Spinal cord (tissue), 9 donors: ENCODE measurements at regions not wholly inside any gene's neighbourhood (a gene's known extent, or its start where the extent isn't known, plus 50 kb on each side); places are given as distances from the start of the nearest gene placed in this dataset.

ENCODE experiments used
- DNase-seq, 6 donors: peaks; one replicate each; pipeline versions ENCODE4 v3.0.0 to v3.0.0-alpha.2; 2013 to 2015; ENCODE audit warnings: low spot score in 6 of 6, low read depth in 4 of 6
- H3K27ac ChIP-seq: one replicate; pipeline ENCODE4 v1.5.1; 2013; ENCODE audit warnings: low read depth, low read length, control low read depth
- H3K27me3 ChIP-seq: one replicate; pipeline ENCODE4 v1.6.1; 2013; ENCODE audit warnings: low read length; ENCODE audit not compliant: control insufficient read depth, insufficient read depth
- H3K36me3 ChIP-seq: one replicate; pipeline ENCODE4 v1.6.1; 2013; ENCODE audit warnings: low read length; ENCODE audit not compliant: control insufficient read depth, insufficient read depth
- H3K4me1 ChIP-seq: one replicate; pipeline ENCODE4 v1.6.1; 2013; ENCODE audit warnings: low read length; ENCODE audit not compliant: control insufficient read depth, insufficient read depth
- H3K4me3 ChIP-seq: one replicate; pipeline ENCODE4 v1.5.1; 2013; ENCODE audit warnings: low read depth, low read length, control low read depth
- H3K9me3 ChIP-seq: one replicate; pipeline ENCODE4 v1.6.1; 2013; ENCODE audit warnings: low read length; ENCODE audit not compliant: control insufficient read depth, insufficient read depth
- WGBS: methylation state at CpG from one replicate; pipeline ENCODE4 v1.1.5; 2013; ENCODE audit warnings: missing lambda C conversion rate; ENCODE audit not compliant: insufficient coverage; 5-methylcytosine and 5-hydroxymethylcytosine counted together
- donor health status: healthy.

GRCh38 chr11:92340839-92341238 is 116.2 kb downstream of the FAT3 start:
- Histone ChIP-seq H3K27me3 (no peaks in the 10 kb centered on the region), H3K36me3 (no peaks in the 10 kb centered on the region), H3K4me3 (no peak overlapping the region), H3K27ac (no peak overlapping the region), H3K4me1 (no peaks in the 10 kb centered on the region), H3K9me3 (no peaks in the 10 kb centered on the region)
- DNase-seq, result no peak
- WGBS, result 96% methylated on average over 6 of the region's 6 CpGs

- Histone ChIP-seq H3K4me3 (no peak overlapping the region), H3K27ac (no peak overlapping the region), H3K27me3 (no peaks in the 10 kb centered on the region), H3K9me3 (no peaks in the 10 kb centered on the region), H3K36me3 (no peaks in the 10 kb centered on the region), H3K4me1 (no peaks in the 10 kb centered on the region)
- peak in 2 of 6 donors; percentile 34 to 69 for DNase-seq
- WGBS, result 92% methylated on average over 2 of the region's 9 CpGs
Measured at GRCh38 chr11:92342034-92342720, 117.6 kb downstream of the FAT3 start.

- no peak overlapping the region for H3K4me3 ChIP-seq
- no CpG with 5 or more reads among the region's 3 CpGs for WGBS
- H3K4me1 ChIP-seq, result no peaks in the 10 kb centered on the region
- no peaks in the 10 kb centered on the region for H3K36me3 ChIP-seq
- DNase-seq, result peak in 2 of 6 donors; percentile 22 to 58
- no peaks in the 10 kb centered on the region for H3K9me3 ChIP-seq
- no peaks in the 10 kb centered on the region for H3K27me3 ChIP-seq
- no peak overlapping the region for H3K27ac ChIP-seq
Measured at GRCh38 chr11:92342886-92343285, 118.3 kb downstream of the FAT3 start.

- no peaks in the 10 kb centered on the region for H3K9me3 ChIP-seq
- peaks cover 2% of the 10 kb centered on the region for H3K4me1 ChIP-seq
- no peak overlapping the region for H3K27ac ChIP-seq
- H3K36me3 ChIP-seq, result no peaks in the 10 kb centered on the region
- WGBS, result 66% methylated on average over 2 of the region's 4 CpGs
- H3K27me3 ChIP-seq, result no peaks in the 10 kb centered on the region
- DNase-seq, result peak in 1 of 6 donors; percentile 73
- no peak overlapping the region for H3K4me3 ChIP-seq
Measured at GRCh38 chr11:92346220-92346619, 121.6 kb downstream of the FAT3 start.

GRCh38 chr11:92347454-92347853 is 122.8 kb downstream of the FAT3 start:
- Histone ChIP-seq H3K27ac (no peak overlapping the region), H3K27me3 (no peaks in the 10 kb centered on the region), H3K9me3 (no peaks in the 10 kb centered on the region), H3K36me3 (no peaks in the 10 kb centered on the region), H3K4me1 (peaks cover 2% of the 10 kb centered on the region), H3K4me3 (no peak overlapping the region)
- no peak for DNase-seq
- no CpG with 5 or more reads among the region's 1 CpG for WGBS

GRCh38 chr11:92349486-92350156 is 125.0 kb downstream of the FAT3 start:
- DNase-seq, result no peak
- Histone ChIP-seq H3K9me3 (no peaks in the 10 kb centered on the region), H3K27ac (no peak overlapping the region), H3K27me3 (no peaks in the 10 kb centered on the region), H3K4me1 (peaks cover 2% of the 10 kb centered on the region), H3K4me3 (no peak overlapping the region), H3K36me3 (no peaks in the 10 kb centered on the region)
- 79% methylated on average over 1 of the region's 4 CpGs for WGBS

GRCh38 chr11:92357344-92357743 is 132.7 kb downstream of the FAT3 start:
- Histone ChIP-seq H3K4me1 (no peaks in the 10 kb centered on the region), H3K9me3 (no peaks in the 10 kb centered on the region), H3K27me3 (no peaks in the 10 kb centered on the region), H3K4me3 (no peak overlapping the region), H3K36me3 (no peaks in the 10 kb centered on the region), H3K27ac (no peak overlapping the region)
- DNase-seq, result no peak

- no CpG with 5 or more reads among the region's 2 CpGs for WGBS
- Histone ChIP-seq H3K27ac (no peak overlapping the region), H3K4me3 (no peak overlapping the region), H3K27me3 (no peaks in the 10 kb centered on the region), H3K4me1 (no peaks in the 10 kb centered on the region), H3K9me3 (no peaks in the 10 kb centered on the region), H3K36me3 (no peaks in the 10 kb centered on the region)
- DNase-seq, result no peak
Measured at GRCh38 chr11:92357841-92358240, 133.2 kb downstream of the FAT3 start.

GRCh38 chr11:92361551-92361950 is 136.9 kb downstream of the FAT3 start:
- Histone ChIP-seq H3K4me1 (no peaks in the 10 kb centered on the region), H3K36me3 (no peaks in the 10 kb centered on the region), H3K27me3 (no peaks in the 10 kb centered on the region), H3K27ac (no peak overlapping the region), H3K9me3 (no peaks in the 10 kb centered on the region), H3K4me3 (no peak overlapping the region)
- WGBS, result no CpG with 5 or more reads among the region's 2 CpGs
- no peak for DNase-seq

- no peaks in the 10 kb centered on the region for H3K9me3 ChIP-seq
- no peaks in the 10 kb centered on the region for H3K36me3 ChIP-seq
- H3K27ac ChIP-seq, result no peak overlapping the region
- peak in 1 of 6 donors; percentile 23 for DNase-seq
- H3K4me1 ChIP-seq, result no peaks in the 10 kb centered on the region
- H3K27me3 ChIP-seq, result no peaks in the 10 kb centered on the region
- H3K4me3 ChIP-seq, result no peak overlapping the region
- WGBS, result 33% methylated on average over 1 of the region's 1 CpG
Measured at GRCh38 chr11:92362989-92363388, 138.4 kb downstream of the FAT3 start.
